Liver (tissue), 7 donors: ENCODE measurements at regions not wholly inside any gene's neighbourhood (a gene's known extent, or its start where the extent isn't known, plus 50 kb on each side); places are given as distances from the start of the nearest gene placed in this dataset.
A peak's percentile ranks its signal among the peaks of the same experiment; 100 is the strongest.

Source experiments
- DNase-seq: peaks from one replicate; pipeline ENCODE4 v3.0.0-alpha.2; 2017; ENCODE audit warnings: low spot score
- H3K27ac ChIP-seq, 2 donors: one replicate each; pipeline ENCODE4 v1.7.0; 2013; ENCODE audit warnings: inconsistent platforms in 2 of 2, low read length in 2 of 2, control low read depth in 1 of 2, low read depth in 1 of 2, mild to moderate bottlenecking in 1 of 2
- H3K27me3 ChIP-seq, 4 donors: one replicate each; pipeline versions ENCODE4 v1.6.1 to v1.7.0; 2013; ENCODE audit warnings: low read length in 3 of 4, inconsistent platforms in 1 of 4, mild to moderate bottlenecking in 1 of 4, moderate library complexity in 1 of 4; ENCODE audit not compliant: control insufficient read depth in 4 of 4, insufficient read depth in 4 of 4
- H3K36me3 ChIP-seq, 4 donors: one replicate each; pipeline versions ENCODE4 v1.6.1 to v1.7.0; 2013; ENCODE audit warnings: low read length in 3 of 4, mild to moderate bottlenecking in 3 of 4, low read depth in 1 of 4, moderate library complexity in 1 of 4; ENCODE audit not compliant: control insufficient read depth in 4 of 4, insufficient read depth in 3 of 4
- H3K4me1 ChIP-seq, 4 donors: one replicate each; pipeline versions ENCODE4 v1.6.1 to v1.7.0; 2013; ENCODE audit warnings: low read length in 3 of 4, mild to moderate bottlenecking in 3 of 4, moderate library complexity in 1 of 4; ENCODE audit not compliant: control insufficient read depth in 4 of 4, insufficient read depth in 4 of 4
- H3K4me3 ChIP-seq, 3 donors: one replicate each; pipeline versions ENCODE4 v1.6.1 to v1.7.0; 2013; ENCODE audit warnings: low read length in 3 of 3, control low read depth in 1 of 3, low read depth in 1 of 3, mild to moderate bottlenecking in 1 of 3
- H3K9ac ChIP-seq, 2 donors: one replicate each; pipeline ENCODE4 v1.7.0; 2013; ENCODE audit warnings: low read length in 2 of 2, mild to moderate bottlenecking in 2 of 2, moderate library complexity in 2 of 2, control low read depth in 1 of 2, low read depth in 1 of 2
- H3K9me3 ChIP-seq, 4 donors: one replicate each; pipeline versions ENCODE4 v1.6.1 to v1.7.0; 2013; ENCODE audit warnings: low read length in 3 of 4; ENCODE audit not compliant: control insufficient read depth in 4 of 4
- EGR1 ChIP-seq, 2 donors: IDR thresholded peaks; 2 replicates each; pipeline ENCODE4 v1.6.1; 2016 to 2018; ENCODE audit warnings: antibody characterized with exemption in 2 of 2, low read depth in 2 of 2
- FOXA1 ChIP-seq: IDR thresholded peaks from 2 replicates; pipeline ENCODE4 v1.6.1; 2016; ENCODE audit warnings: antibody characterized with exemption
- FOXA2 ChIP-seq: IDR thresholded peaks from 2 replicates; pipeline ENCODE4 v1.6.1; 2016; ENCODE audit warnings: antibody characterized with exemption
- GABPA ChIP-seq, 2 donors: IDR thresholded peaks in 1 of 2; conservative IDR thresholded peaks in 1 of 2; 2 replicates each; pipeline ENCODE4 v1.6.1; 2016; ENCODE audit warnings: antibody characterized with exemption in 2 of 2, mild to moderate bottlenecking in 1 of 2, moderate library complexity in 1 of 2
- HNF4A ChIP-seq, 2 donors: conservative IDR thresholded peaks; 2 replicates each; pipeline ENCODE4 v1.6.1; 2016; ENCODE audit warnings: antibody characterized with exemption in 2 of 2, mild to moderate bottlenecking in 2 of 2
- HNF4G ChIP-seq: IDR thresholded peaks from 2 replicates; pipeline ENCODE4 v1.6.1; 2016; ENCODE audit warnings: antibody characterized with exemption
- NR2F2 ChIP-seq: IDR thresholded peaks from 2 replicates; pipeline ENCODE4 v1.6.1; 2016; ENCODE audit warnings: antibody characterized with exemption
- RAD21 ChIP-seq, 2 donors: IDR thresholded peaks; 2 replicates each; pipeline ENCODE4 v1.6.1; 2016; ENCODE audit warnings: antibody characterized with exemption in 2 of 2, mild to moderate bottlenecking in 2 of 2
- RXRA ChIP-seq, 2 donors: IDR thresholded peaks; 2 replicates each; pipeline ENCODE4 v1.6.1; 2017 to 2018; ENCODE audit warnings: antibody characterized with exemption in 2 of 2, mild to moderate bottlenecking in 1 of 2
- SP1 ChIP-seq: IDR thresholded peaks from 2 replicates; pipeline ENCODE4 v1.6.1; 2018; ENCODE audit warnings: antibody characterized with exemption, mild to moderate bottlenecking
- TAF1 ChIP-seq: conservative IDR thresholded peaks from 2 replicates; pipeline ENCODE4 v1.6.1; 2016; ENCODE audit warnings: antibody characterized with exemption, mild to moderate bottlenecking
- YY1 ChIP-seq: IDR thresholded peaks from 2 replicates; pipeline ENCODE4 v1.6.1; 2016; ENCODE audit warnings: antibody characterized with exemption, mild to moderate bottlenecking
- WGBS: extraction: QIAGEN DNeasy Blood & Tissue Kit; methylation state at CpG from one replicate; pipeline ENCODE4 v1.1.7; 2013; 5-methylcytosine and 5-hydroxymethylcytosine counted together
- TF ChIP-seq, protein P1 (sequence below): IDR thresholded peaks from 2 replicates; pipeline ENCODE4 v1.6.1; 2016; ENCODE audit warnings: antibody characterized with exemption
- TF ChIP-seq, protein P2 (sequence below): IDR thresholded peaks from 2 replicates; pipeline ENCODE4 v1.6.1; 2016; ENCODE audit warnings: antibody characterized with exemption
- TF ChIP-seq, protein P3 (sequence below): IDR thresholded peaks from 2 replicates; pipeline ENCODE4 v1.6.1; 2016; ENCODE audit warnings: antibody characterized with exemption
- TF ChIP-seq, protein P4 (sequence below): IDR thresholded peaks from 2 replicates; pipeline ENCODE4 v1.6.1; 2016; ENCODE audit warnings: antibody characterized with exemption, mild to moderate bottlenecking
- donor health status: healthy.
- donor health status: healthy.
- donor health status: healthy.
- donor health status: healthy.

DNA sequence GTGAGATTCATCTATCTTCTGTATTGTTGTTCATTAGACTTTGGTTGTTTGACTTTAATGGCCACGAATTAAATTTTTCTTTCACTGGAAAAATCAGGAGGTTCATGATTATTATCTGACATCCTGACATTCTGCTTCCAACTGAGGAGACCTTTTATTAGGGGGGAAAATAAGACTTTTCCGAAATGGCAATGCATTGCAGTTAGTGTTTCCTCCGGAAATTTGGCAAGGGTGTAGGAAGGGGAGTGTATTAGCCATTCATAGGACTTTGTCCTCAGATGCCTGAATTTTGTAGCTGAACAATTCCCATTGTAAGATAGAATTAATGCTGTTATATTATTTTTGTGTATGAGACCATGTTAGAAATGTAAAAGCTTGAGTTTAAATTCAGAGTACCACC lies 450.6 kb upstream of the TGFBR2 start (continued):
- no peak for TF ChIP-seq SP1

DNA sequence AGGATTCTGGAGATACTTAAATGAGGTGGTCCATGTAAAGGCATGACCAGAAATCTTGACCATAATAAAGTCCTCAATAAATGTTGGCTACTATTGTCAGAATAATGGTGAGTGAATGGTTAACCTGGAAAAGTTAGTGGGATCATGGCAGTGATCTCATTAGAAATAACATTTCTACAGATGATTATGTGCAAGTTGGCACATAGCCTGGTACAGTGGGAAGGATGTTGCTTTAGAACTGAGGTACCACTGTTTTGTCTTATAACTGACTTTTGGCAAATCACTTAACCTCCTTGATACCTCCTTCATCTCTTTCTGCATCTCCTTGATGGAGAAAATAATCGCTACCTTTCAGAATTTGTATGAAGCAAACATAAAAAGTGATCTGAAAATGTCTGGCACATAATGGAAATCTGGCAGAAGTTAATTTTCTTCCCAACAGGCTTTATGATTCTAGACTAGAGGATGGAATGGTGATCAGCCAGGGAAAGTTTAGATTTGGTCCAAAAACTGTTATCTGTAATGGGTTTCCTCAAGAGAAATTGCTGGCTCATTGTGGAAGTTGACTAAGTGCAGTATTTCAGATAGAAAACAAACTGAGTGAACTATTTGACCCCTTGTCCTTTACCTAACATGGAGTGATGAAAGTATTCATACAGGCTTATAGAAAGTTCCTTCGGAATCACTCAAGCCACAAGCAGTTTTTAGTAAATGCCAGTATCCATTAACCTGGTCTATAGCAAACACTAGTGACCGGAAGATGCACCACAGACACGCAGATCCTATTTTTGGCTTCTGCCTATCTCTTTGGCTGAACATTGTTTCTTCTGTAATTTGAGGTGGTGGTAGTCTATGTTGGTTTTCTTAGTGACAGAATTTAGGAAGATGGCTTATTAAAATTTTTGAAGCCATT lies 449.6 kb upstream of the TGFBR2 start:
- no peak for DNase-seq
- TF ChIP-seq FOXA2 (no peak), NR2F2 (peak; percentile 70), RAD21 (IDR thresholded peaks at IDR 0.05) (no peak)
- TF ChIP-seq, protein P1, sequence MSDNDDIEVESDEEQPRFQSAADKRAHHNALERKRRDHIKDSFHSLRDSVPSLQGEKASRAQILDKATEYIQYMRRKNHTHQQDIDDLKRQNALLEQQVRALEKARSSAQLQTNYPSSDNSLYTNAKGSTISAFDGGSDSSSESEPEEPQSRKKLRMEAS, result no peak
- H3K9me3 ChIP-seq, result no peaks in the 10 kb centered on the region
- no peaks in the 10 kb centered on the region for H3K27me3 ChIP-seq
- H3K9ac ChIP-seq, result no peak overlapping the region
- no peaks in the 10 kb centered on the region for H3K4me1 ChIP-seq
- no peak overlapping the region for H3K4me3 ChIP-seq
- 88% methylated on average over 4 of the region's 4 CpGs for WGBS
- no peaks in the 10 kb centered on the region for H3K36me3 ChIP-seq
- no peak overlapping the region for H3K27ac ChIP-seq

DNA sequence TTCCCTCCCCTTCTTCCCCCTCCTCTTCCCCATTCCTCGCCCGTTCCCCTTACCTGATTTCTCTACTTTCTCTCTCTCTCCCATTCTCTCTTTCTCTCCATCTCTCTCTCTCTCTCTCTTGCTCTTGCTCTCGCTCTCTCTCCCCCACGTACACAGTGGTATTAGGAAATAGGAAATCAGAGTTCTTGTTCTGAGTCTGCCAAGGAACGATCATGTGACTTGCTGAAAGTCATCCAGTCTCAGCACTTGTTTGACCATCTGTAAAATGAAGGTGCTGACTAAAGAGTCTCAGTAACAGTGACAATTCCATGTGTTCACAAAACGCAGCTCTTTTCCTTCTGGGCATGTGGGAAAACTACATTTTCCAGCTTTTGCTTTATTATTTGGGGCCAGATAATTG lies 445.0 kb upstream of the TGFBR2 start:
- no peak for TF ChIP-seq FOXA1
- no peak for TF ChIP-seq RXRA (IDR thresholded peaks at IDR 0.05)
- TF ChIP-seq GABPA (IDR thresholded peaks at IDR 0.05 in 1 of 2, conservative IDR thresholded peaks at IDR 0.05 in 1 of 2), result no peak
- no peak for TF ChIP-seq HNF4A (conservative IDR thresholded peaks at IDR 0.05)
- TF ChIP-seq, protein P2, sequence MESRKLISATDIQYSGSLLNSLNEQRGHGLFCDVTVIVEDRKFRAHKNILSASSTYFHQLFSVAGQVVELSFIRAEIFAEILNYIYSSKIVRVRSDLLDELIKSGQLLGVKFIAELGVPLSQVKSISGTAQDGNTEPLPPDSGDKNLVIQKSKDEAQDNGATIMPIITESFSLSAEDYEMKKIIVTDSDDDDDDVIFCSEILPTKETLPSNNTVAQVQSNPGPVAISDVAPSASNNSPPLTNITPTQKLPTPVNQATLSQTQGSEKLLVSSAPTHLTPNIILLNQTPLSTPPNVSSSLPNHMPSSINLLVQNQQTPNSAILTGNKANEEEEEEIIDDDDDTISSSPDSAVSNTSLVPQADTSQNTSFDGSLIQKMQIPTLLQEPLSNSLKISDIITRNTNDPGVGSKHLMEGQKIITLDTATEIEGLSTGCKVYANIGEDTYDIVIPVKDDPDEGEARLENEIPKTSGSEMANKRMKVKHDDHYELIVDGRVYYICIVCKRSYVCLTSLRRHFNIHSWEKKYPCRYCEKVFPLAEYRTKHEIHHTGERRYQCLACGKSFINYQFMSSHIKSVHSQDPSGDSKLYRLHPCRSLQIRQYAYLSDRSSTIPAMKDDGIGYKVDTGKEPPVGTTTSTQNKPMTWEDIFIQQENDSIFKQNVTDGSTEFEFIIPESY, result no peak
- TF ChIP-seq HNF4G, result no peak
- TF ChIP-seq RAD21 (IDR thresholded peaks at IDR 0.05), result no peak
- TF ChIP-seq, protein P3, sequence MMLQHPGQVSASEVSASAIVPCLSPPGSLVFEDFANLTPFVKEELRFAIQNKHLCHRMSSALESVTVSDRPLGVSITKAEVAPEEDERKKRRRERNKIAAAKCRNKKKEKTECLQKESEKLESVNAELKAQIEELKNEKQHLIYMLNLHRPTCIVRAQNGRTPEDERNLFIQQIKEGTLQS, result no peak
- TF ChIP-seq YY1, result no peak
- TF ChIP-seq TAF1, result no peak
- TF ChIP-seq, protein P1, result no peak
- TF ChIP-seq, protein P4, sequence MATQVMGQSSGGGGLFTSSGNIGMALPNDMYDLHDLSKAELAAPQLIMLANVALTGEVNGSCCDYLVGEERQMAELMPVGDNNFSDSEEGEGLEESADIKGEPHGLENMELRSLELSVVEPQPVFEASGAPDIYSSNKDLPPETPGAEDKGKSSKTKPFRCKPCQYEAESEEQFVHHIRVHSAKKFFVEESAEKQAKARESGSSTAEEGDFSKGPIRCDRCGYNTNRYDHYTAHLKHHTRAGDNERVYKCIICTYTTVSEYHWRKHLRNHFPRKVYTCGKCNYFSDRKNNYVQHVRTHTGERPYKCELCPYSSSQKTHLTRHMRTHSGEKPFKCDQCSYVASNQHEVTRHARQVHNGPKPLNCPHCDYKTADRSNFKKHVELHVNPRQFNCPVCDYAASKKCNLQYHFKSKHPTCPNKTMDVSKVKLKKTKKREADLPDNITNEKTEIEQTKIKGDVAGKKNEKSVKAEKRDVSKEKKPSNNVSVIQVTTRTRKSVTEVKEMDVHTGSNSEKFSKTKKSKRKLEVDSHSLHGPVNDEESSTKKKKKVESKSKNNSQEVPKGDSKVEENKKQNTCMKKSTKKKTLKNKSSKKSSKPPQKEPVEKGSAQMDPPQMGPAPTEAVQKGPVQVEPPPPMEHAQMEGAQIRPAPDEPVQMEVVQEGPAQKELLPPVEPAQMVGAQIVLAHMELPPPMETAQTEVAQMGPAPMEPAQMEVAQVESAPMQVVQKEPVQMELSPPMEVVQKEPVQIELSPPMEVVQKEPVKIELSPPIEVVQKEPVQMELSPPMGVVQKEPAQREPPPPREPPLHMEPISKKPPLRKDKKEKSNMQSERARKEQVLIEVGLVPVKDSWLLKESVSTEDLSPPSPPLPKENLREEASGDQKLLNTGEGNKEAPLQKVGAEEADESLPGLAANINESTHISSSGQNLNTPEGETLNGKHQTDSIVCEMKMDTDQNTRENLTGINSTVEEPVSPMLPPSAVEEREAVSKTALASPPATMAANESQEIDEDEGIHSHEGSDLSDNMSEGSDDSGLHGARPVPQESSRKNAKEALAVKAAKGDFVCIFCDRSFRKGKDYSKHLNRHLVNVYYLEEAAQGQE, result no peak
- no peak for TF ChIP-seq NR2F2
- TF ChIP-seq EGR1 (IDR thresholded peaks at IDR 0.05; ENCODE audit: low read depth in 2 of 2), result no peak
- Histone ChIP-seq H3K36me3 (no peaks in the 10 kb centered on the region), H3K27ac (no peak overlapping the region), H3K27me3 (no peaks in the 10 kb centered on the region), H3K4me1 (no peaks in the 10 kb centered on the region), H3K4me3 (no peak overlapping the region), H3K9me3 (no peaks in the 10 kb centered on the region), H3K9ac (no peak overlapping the region)
- WGBS, result 56% methylated on average over 6 of the region's 6 CpGs
- no peak for DNase-seq
